Endothelial cell of umbilical vein (primary cell): ENCODE measurements at regions not wholly inside any gene's neighbourhood (a gene's known extent, or its start where the extent isn't known, plus 50 kb on each side); places are given as distances from the start of the nearest gene placed in this dataset.

ENCODE experiments used
- BruUV-seq: library from RNA; stranded (reverse); fragments of 400-500 nt; replicated peaks from 2 replicates; lab custom pipeline; 2021; lab: Mats Ljungman, UMichigan
- CTCF ChIA-PET: fragments of 300-600, 350-600 bp; sonication (Branson Sonifier 250); formaldehyde crosslinking; loops from one replicate; lab custom pipeline; 2021; ENCODE audit warnings: antibody characterized with exemption, inconsistent platforms; lab: Charles Lee
- POLR2A ChIA-PET: fragments of 300-600, 350-600 bp; sonication (Branson Sonifier 250); formaldehyde crosslinking; loops from one replicate; lab custom pipeline; 2021; ENCODE audit warnings: antibody characterized with exemption, inconsistent platforms; lab: Charles Lee
- DNase-seq: peaks from one replicate; pipeline ENCODE4 v3.0.0-alpha.2; 2011; ENCODE audit warnings: low read depth, low spot score
- FAIRE-seq: peaks from 2 replicates; lab custom pipeline; 2011; peaks lifted over from hg19 to GRCh38; lab: Jason Lieb, UNC
- H2AFZ ChIP-seq: 2 replicates; pipeline ENCODE4 v1.6.0; 2012; ENCODE audit warnings: low read depth, low read length, control low read depth, inconsistent platforms
- H3K27ac ChIP-seq: 2 replicates; pipeline ENCODE4 v1.5.1; 2011; ENCODE audit warnings: low read depth, mild to moderate bottlenecking, control low read depth, low read length, moderate library complexity; ENCODE audit not compliant: insufficient read depth
- H3K27me3 ChIP-seq, 2 experiments: 2 replicates each; pipeline versions ENCODE4 v1.6.0 to v1.6.1; 2011; ENCODE audit warnings: low read length in 2 of 2, mixed read lengths in 1 of 2; ENCODE audit not compliant: control insufficient read depth in 2 of 2, insufficient read depth in 2 of 2
- H3K36me3 ChIP-seq, 2 experiments: 2 replicates in 1 of 2; 3 replicates in 1 of 2; pipeline ENCODE4 v1.5.1; 2011; ENCODE audit warnings: low read length in 2 of 2, mild to moderate bottlenecking in 1 of 2, moderate library complexity in 1 of 2; ENCODE audit not compliant: control insufficient read depth in 2 of 2, insufficient read depth in 2 of 2; ENCODE audit errors: extremely low read depth in 1 of 2
- H3K4me1 ChIP-seq: 3 replicates; pipeline ENCODE4 v1.5.1; 2011; ENCODE audit warnings: mild to moderate bottlenecking, low read length; ENCODE audit not compliant: control insufficient read depth, insufficient read depth; ENCODE audit errors: extremely low read depth
- H3K4me2 ChIP-seq: 2 replicates; pipeline ENCODE4 v1.6.1; 2011; ENCODE audit warnings: low read length, control low read depth, mixed read lengths; ENCODE audit not compliant: insufficient read depth
- H3K4me3 ChIP-seq, 3 experiments: fragments of 200-600 bp in 1 of 3; sonication (generic), shearing (Covaris generic) in 1 of 3; replicated peaks in 1 of 3; 2 replicates each; pipeline ENCODE4 v1.5.1; 2011 to 2016; ENCODE audit warnings: control low read depth in 3 of 3, low read length in 3 of 3, mild to moderate bottlenecking in 2 of 3, inconsistent platforms in 1 of 3, low read depth in 1 of 3, moderate library complexity in 1 of 3; ENCODE audit not compliant: insufficient read depth in 1 of 3
- H3K79me2 ChIP-seq: 2 replicates; pipeline ENCODE4 v1.6.0; 2012; ENCODE audit warnings: low read length, inconsistent platforms; ENCODE audit not compliant: control insufficient read depth, insufficient read depth
- H3K9ac ChIP-seq: replicated peaks from 2 replicates; pipeline ENCODE3; 2011; ENCODE audit warnings: low read length, control low read depth; ENCODE audit not compliant: insufficient read depth; ENCODE audit errors: extremely low read depth
- H3K9me1 ChIP-seq: replicated peaks from 3 replicates; pipeline ENCODE4 v1.6.0; 2011; ENCODE audit warnings: mild to moderate bottlenecking, low read length; ENCODE audit not compliant: control insufficient read depth, insufficient read depth; ENCODE audit errors: extremely low read depth
- H3K9me3 ChIP-seq: replicated peaks from 2 replicates; pipeline ENCODE4 v1.5.1; 2012; ENCODE audit warnings: low read length, inconsistent platforms; ENCODE audit not compliant: control insufficient read depth, insufficient read depth
- H4K20me1 ChIP-seq: replicated peaks from 2 replicates; pipeline ENCODE3; 2011; ENCODE audit warnings: mild to moderate bottlenecking, low read length; ENCODE audit not compliant: control insufficient read depth, insufficient read depth; ENCODE audit errors: extremely low read depth
- CTCF ChIP-seq, 2 donors: IDR thresholded peaks; 1 replicate in 1 of 2; 2 replicates in 1 of 2; pipeline ENCODE4 v1.5.1; 2011; ENCODE audit warnings: low read length in 2 of 2, mild to moderate bottlenecking in 2 of 2, moderate library complexity in 2 of 2, control low read depth in 1 of 2, inconsistent platforms in 1 of 2, low read depth in 1 of 2; ENCODE audit not compliant: insufficient read depth in 1 of 2; ENCODE audit errors: extremely low read depth in 1 of 2
- EZH2 ChIP-seq: IDR thresholded peaks from 2 replicates; pipeline ENCODE4 v1.6.1; 2012; ENCODE audit warnings: borderline replicate concordance, low read depth, mild to moderate bottlenecking, moderate library complexity, low read length, inconsistent platforms; ENCODE audit not compliant: severe bottlenecking
- FOS ChIP-seq: IDR thresholded peaks from 2 replicates; pipeline ENCODE4 v1.6.1; 2011; ENCODE audit warnings: mild to moderate bottlenecking, low read length, moderate library complexity, borderline replicate concordance; ENCODE audit not compliant: insufficient read depth
- GATA2 ChIP-seq: IDR thresholded peaks from 2 replicates; pipeline ENCODE4 v1.7.0; 2011; ENCODE audit warnings: low read depth, mild to moderate bottlenecking, moderate library complexity, mixed read lengths, low read length; ENCODE audit not compliant: insufficient read length, insufficient read depth
- JUN ChIP-seq: IDR thresholded peaks from 2 replicates; pipeline ENCODE4 v1.6.1; 2011; ENCODE audit warnings: borderline replicate concordance, low read depth; ENCODE audit not compliant: insufficient read length, insufficient read depth
- MAX ChIP-seq: IDR thresholded peaks from 2 replicates; pipeline ENCODE4 v1.6.1; 2011; ENCODE audit not compliant: insufficient read depth, insufficient read length
- MYC ChIP-seq: IDR thresholded peaks from one replicate; pipeline ENCODE4 v1.6.1; 2011; ENCODE audit warnings: mild to moderate bottlenecking, low read depth, low read length
- POLR2A ChIP-seq: IDR thresholded peaks from 2 replicates; pipeline ENCODE4 v1.6.1; 2012; ENCODE audit warnings: low read depth, mild to moderate bottlenecking, control low read depth, low read length
- POLR2AphosphoS5 ChIP-seq: IDR thresholded peaks from 2 replicates; pipeline ENCODE4 v1.6.1; 2012; ENCODE audit warnings: low read depth, mild to moderate bottlenecking, control low read depth, low read length, moderate library complexity; ENCODE audit not compliant: insufficient read depth
- dilution Hi-C: fragments of 300-500 bp; cut with MboI; formaldehyde crosslinking; loops from one replicate; pipeline ENCODE4 v1.15.0; 2019; ENCODE audit warnings: low sequenced_read_pairs; ENCODE audit not compliant: extremely low pct_ligation_motif_present
- intact Hi-C: fragments of 100-400 bp; cut with micrococcal nuclease; formaldehyde crosslinking; loops from one replicate; pipeline ENCODE4 v1.10.0; 2022

GRCh38 chr4:130545596-130545995 is 1449.6 kb downstream of the C4orf33 start:
- Histone ChIP-seq H3K4me2 (no peak overlapping the region), H3K36me3 (no peaks in the 10 kb centered on the region), H4K20me1 (no peaks in the 10 kb centered on the region), H3K4me3 (no peak overlapping the region), H3K79me2 (no peaks in the 10 kb centered on the region), H3K9ac (no peak overlapping the region), H2AFZ (no peak overlapping the region), H3K27ac (no peak overlapping the region), H3K4me1 (no peaks in the 10 kb centered on the region), H3K27me3 (no peaks in the 10 kb centered on the region), H3K9me3 (no peaks in the 10 kb centered on the region), H3K9me1 (no peaks in the 10 kb centered on the region)
- intact Hi-C loops (no loop called here), dilution Hi-C loops (no loop called here)
- ChIA-PET POLR2A (no interaction called here), CTCF (no interaction called here)
- TF ChIP-seq POLR2A, result no peak
- no peak for TF ChIP-seq FOS
- TF ChIP-seq MYC, result no peak
- no TSS peak for BruUV-seq
- no peak for FAIRE-seq
- no peak for DNase-seq

GRCh38 chr4:130559268-130559667 is 1463.3 kb downstream of the C4orf33 start:
- CTCF ChIA-PET, result no interaction called here
- no peak for DNase-seq
- H4K20me1 ChIP-seq, result no peaks in the 10 kb centered on the region
- H3K79me2 ChIP-seq, result no peaks in the 10 kb centered on the region
- no peaks in the 10 kb centered on the region for H3K9me1 ChIP-seq
- no peak for FAIRE-seq
- H3K27ac ChIP-seq, result no peak overlapping the region
- POLR2A ChIA-PET, result no interaction called here
- H3K9me3 ChIP-seq, result no peaks in the 10 kb centered on the region
- H3K4me3 ChIP-seq, result no peak overlapping the region
- TF ChIP-seq POLR2AphosphoS5 (no peak), JUN (no peak), CTCF (IDR thresholded peaks at IDR 0.05; ENCODE audit: extremely low read depth in 1 of 2, insufficient read depth in 1 of 2, low read depth in 1 of 2, low read length in 2 of 2) (no peak), MAX (no peak), GATA2 (no peak), FOS (no peak), EZH2 (no peak), POLR2A (no peak), MYC (no peak)
- H3K9ac ChIP-seq, result no peak overlapping the region
- H3K27me3 ChIP-seq, result no peaks in the 10 kb centered on the region
- H3K4me2 ChIP-seq, result no peak overlapping the region
- H3K4me1 ChIP-seq, result peaks cover 2% of the 10 kb centered on the region
- H2AFZ ChIP-seq, result no peak overlapping the region
- dilution Hi-C loops, result no loop called here
- BruUV-seq, result no TSS peak
- intact Hi-C loops, result no loop called here
- no peaks in the 10 kb centered on the region for H3K36me3 ChIP-seq
